ENCODE measurements at regions not wholly inside any gene's neighbourhood (a gene's known extent, or its start where the extent isn't known, plus 50 kb on each side); places are given as distances from the start of the nearest gene placed in this dataset.

- TF ChIP-seq CTCF (IDR thresholded peaks at IDR 0.05), result peak; percentile 24
- no peak for TF ChIP-seq EZH2 (IDR thresholded peaks at IDR 0.05)
- TF ChIP-seq EZH2phosphoT487 (IDR thresholded peaks at IDR 0.05), result peak; percentile 65
Observed at GRCh38 chr4:24413311-24413784, 171.0 kb downstream of the DHX15 start.

Measured in neural progenitor cell (in vitro differentiated cells).